WTC11 (cell line): ENCODE measurements at regions not wholly inside any gene's neighbourhood (a gene's known extent, or its start where the extent isn't known, plus 50 kb on each side); places are given as distances from the start of the nearest gene placed in this dataset.

Source experiments
- ATAC-seq: fragments of 200-7000 bp; cut with Tn5 transposase; 2 replicates; pipeline ENCODE4 v1.10.0; 2021; ENCODE audit warnings: mild to moderate bottlenecking, moderate library complexity
- CTCF ChIA-PET: fragments of 300-600 bp; sonication (Branson Sonifier 250); formaldehyde crosslinking; loops from one replicate; lab custom pipeline; 2021; ENCODE audit warnings: antibody characterized with exemption; lab: Charles Lee
- POLR2A ChIA-PET: fragments of 350-600 bp; sonication (Branson Sonifier 250); formaldehyde crosslinking; loops from one replicate; lab custom pipeline; 2021; ENCODE audit warnings: antibody characterized with exemption; lab: Charles Lee
- DNase-seq: peaks from one replicate; pipeline ENCODE4 v3.0.0; 2021; ENCODE audit warnings: low spot score
- H3K27ac Mint-ChIP-seq: 2 replicates; pipeline ENCODE4 v1.8.0; 2021; ENCODE audit warnings: mixed read lengths
- H3K27me3 Mint-ChIP-seq: 2 replicates; pipeline ENCODE4 v1.8.0; 2021; ENCODE audit warnings: low read depth, mild to moderate bottlenecking, moderate library complexity, mixed read lengths
- H3K36me3 Mint-ChIP-seq: 2 replicates; pipeline ENCODE4 v1.8.0; 2021; ENCODE audit warnings: mixed read lengths
- H3K4me1 Mint-ChIP-seq: 2 replicates; pipeline ENCODE4 v1.8.0; 2022; ENCODE audit warnings: mixed read lengths
- H3K4me3 Mint-ChIP-seq: 2 replicates; pipeline ENCODE4 v1.8.0; 2021; ENCODE audit warnings: mild to moderate bottlenecking, moderate library complexity, mixed read lengths
- H3K9me3 Mint-ChIP-seq: 2 replicates; pipeline ENCODE4 v1.8.0; 2021; ENCODE audit warnings: mixed read lengths
- ATF6 ChIP-seq: sonication (generic); formaldehyde crosslinking; IDR thresholded peaks from 2 replicates; pipeline ENCODE4 v1.8.1; 2023; ENCODE audit warnings: mild to moderate bottlenecking, missing genetic modification reagents
- CTCF ChIP-seq: fragments of 200-600 bp; IDR thresholded peaks from 2 replicates; pipeline ENCODE4 v1.8.0; 2022; ENCODE audit warnings: antibody characterized with exemption
- E2F4 ChIP-seq: sonication (generic); formaldehyde crosslinking; IDR thresholded peaks from 2 replicates; pipeline ENCODE4 v1.8.1; 2022; ENCODE audit warnings: low read depth, mild to moderate bottlenecking, moderate library complexity, missing genetic modification reagents, borderline replicate concordance
- EMX1 ChIP-seq: fragments of 250-450 bp; sonication (Bioruptor Pico); IDR thresholded peaks from 2 replicates; pipeline ENCODE4 v1.8.0; 2021; ENCODE audit warnings: mild to moderate bottlenecking
- ESRRA ChIP-seq: sonication (generic); formaldehyde crosslinking; IDR thresholded peaks from 2 replicates; pipeline ENCODE4 v1.8.1; 2022; ENCODE audit warnings: mild to moderate bottlenecking, missing genetic modification reagents, borderline replicate concordance
- ETV6 ChIP-seq: sonication (generic); formaldehyde crosslinking; IDR thresholded peaks from 2 replicates; pipeline ENCODE4 v1.8.1; 2022; ENCODE audit warnings: mild to moderate bottlenecking, missing genetic modification reagents
- FOXJ3 ChIP-seq: sonication (generic); formaldehyde crosslinking; IDR thresholded peaks from 2 replicates; pipeline ENCODE4 v1.9.0; 2021; ENCODE audit warnings: missing genetic modification reagents, mild to moderate bottlenecking, borderline replicate concordance
- FOXK1 ChIP-seq: sonication (generic); formaldehyde crosslinking; IDR thresholded peaks from 2 replicates; pipeline ENCODE4 v1.8.0; 2022; ENCODE audit warnings: mild to moderate bottlenecking, moderate library complexity, missing genetic modification reagents
- FOXP4 ChIP-seq: sonication (generic); formaldehyde crosslinking; IDR thresholded peaks from 2 replicates; pipeline ENCODE4 v1.8.0; 2022; ENCODE audit warnings: mild to moderate bottlenecking, missing genetic modification reagents
- MLX ChIP-seq: sonication (generic); formaldehyde crosslinking; IDR thresholded peaks from 2 replicates; pipeline ENCODE4 v1.8.1; 2023; ENCODE audit warnings: mild to moderate bottlenecking, missing genetic modification reagents, moderate library complexity
- MXD4 ChIP-seq: fragments of 250-450 bp; sonication (Bioruptor Pico); IDR thresholded peaks from 2 replicates; pipeline ENCODE4 v1.8.0; 2021; ENCODE audit warnings: mild to moderate bottlenecking, moderate library complexity, borderline replicate concordance
- NFE2L1 ChIP-seq: sonication (generic); formaldehyde crosslinking; IDR thresholded peaks from 2 replicates; pipeline ENCODE4 v1.8.1; 2023; ENCODE audit warnings: missing genetic modification reagents
- NR1H2 ChIP-seq: sonication (generic); formaldehyde crosslinking; IDR thresholded peaks from 2 replicates; pipeline ENCODE4 v1.9.0; 2021; ENCODE audit warnings: mild to moderate bottlenecking, moderate library complexity, missing genetic modification reagents
- NR3C1 ChIP-seq: sonication (generic); formaldehyde crosslinking; conservative IDR thresholded peaks from 2 replicates; pipeline ENCODE4 v1.8.1; 2023; ENCODE audit warnings: low read depth, mild to moderate bottlenecking, missing genetic modification reagents
- OVOL2 ChIP-seq: fragments of 250-450 bp; sonication (Bioruptor Pico); IDR thresholded peaks from 2 replicates; pipeline ENCODE4 v1.9.0; 2021; ENCODE audit warnings: mild to moderate bottlenecking, borderline replicate concordance
- PRRX2 ChIP-seq: fragments of 250-450 bp; sonication (Bioruptor Pico); IDR thresholded peaks from 2 replicates; pipeline ENCODE4 v1.8.0; 2021; ENCODE audit warnings: mild to moderate bottlenecking
- RORB ChIP-seq: fragments of 250-450 bp; sonication (Bioruptor Pico); IDR thresholded peaks from 2 replicates; pipeline ENCODE4 v1.9.0; 2021; ENCODE audit warnings: mild to moderate bottlenecking
- SMAD3 ChIP-seq: sonication (generic); formaldehyde crosslinking; IDR thresholded peaks from 2 replicates; pipeline ENCODE4 v1.8.0; 2022; ENCODE audit warnings: missing genetic modification reagents, mild to moderate bottlenecking, borderline replicate concordance
- SP1 ChIP-seq: sonication (generic); formaldehyde crosslinking; conservative IDR thresholded peaks from 2 replicates; pipeline ENCODE4 v1.8.1; 2022; ENCODE audit warnings: missing genetic modification reagents
- TEAD1 ChIP-seq: sonication (generic); formaldehyde crosslinking; IDR thresholded peaks from 2 replicates; pipeline ENCODE4 v1.8.0; 2022; ENCODE audit warnings: mild to moderate bottlenecking, missing genetic modification reagents
- ZBTB43 ChIP-seq: sonication (generic); formaldehyde crosslinking; IDR thresholded peaks from 2 replicates; pipeline ENCODE4 v1.8.1; 2023; ENCODE audit warnings: mild to moderate bottlenecking, missing genetic modification reagents
- ZMAT4 ChIP-seq: fragments of 250-450 bp; sonication (Bioruptor Pico); IDR thresholded peaks from 2 replicates; pipeline ENCODE4 v1.9.0; 2021; ENCODE audit warnings: mild to moderate bottlenecking
- ZNF396 ChIP-seq: fragments of 250-450 bp; sonication (Bioruptor Pico); IDR thresholded peaks from 2 replicates; pipeline ENCODE4 v1.8.0; 2021; ENCODE audit warnings: mild to moderate bottlenecking, moderate library complexity, borderline replicate concordance
- ZNF425 ChIP-seq: fragments of 250-450 bp; sonication (Bioruptor Pico); conservative IDR thresholded peaks from 2 replicates; pipeline ENCODE4 v1.9.0; 2021; ENCODE audit warnings: mild to moderate bottlenecking
- ZNF671 ChIP-seq: fragments of 250-450 bp; sonication (Bioruptor Pico); IDR thresholded peaks from 2 replicates; pipeline ENCODE4 v1.8.0; 2021; ENCODE audit warnings: mild to moderate bottlenecking

GRCh38 chr6:98678481-98678880 lies 155.9 kb upstream of the POU3F2 start:
- CTCF ChIA-PET: no interaction called here
- Mint-ChIP-seq H3K36me3 (peaks cover 11% of the 10 kb centered on the region), H3K9me3 (peaks cover 17% of the 10 kb centered on the region), H3K4me3 (no peak overlapping the region), H3K27ac (no peak overlapping the region), H3K4me1 (peaks cover 10% of the 10 kb centered on the region), H3K27me3 (no peaks in the 10 kb centered on the region)
- no peak for DNase-seq
- TF ChIP-seq MLX (CRISPR knock-in tag) (no peak), ZNF425 (CRISPR knock-in tag) (no peak), EMX1 (no peak), OVOL2 (CRISPR knock-in tag) (no peak), NR1H2 (CRISPR knock-in tag) (no peak), TEAD1 (CRISPR knock-in tag) (no peak), SP1 (CRISPR knock-in tag) (no peak), E2F4 (no peak), FOXJ3 (CRISPR knock-in tag) (no peak), RORB (CRISPR knock-in tag) (no peak), ETV6 (CRISPR knock-in tag) (no peak), PRRX2 (no peak), ZNF396 (no peak), MXD4 (CRISPR knock-in tag) (no peak), NR3C1 (no peak), ZNF671 (no peak), NFE2L1 (no peak), ZBTB43 (CRISPR knock-in tag) (no peak), FOXP4 (CRISPR knock-in tag) (no peak)
- POLR2A ChIA-PET: no interaction called here
- ATAC-seq: no peak

GRCh38 chr6:98686008-98686601 lies 148.3 kb upstream of the POU3F2 start:
- Mint-ChIP-seq H3K4me1 (no peaks in the 10 kb centered on the region), H3K27me3 (no peaks in the 10 kb centered on the region), H3K36me3 (no peaks in the 10 kb centered on the region), H3K4me3 (no peak overlapping the region), H3K27ac (no peak overlapping the region), H3K9me3 (no peaks in the 10 kb centered on the region)
- no peak for DNase-seq
- ATAC-seq: no peak
- ChIA-PET POLR2A (no interaction called here), CTCF (no interaction called here)
- no peak for TF ChIP-seq CTCF
- TF ChIP-seq SMAD3 (CRISPR knock-in tag): no peak
- TF ChIP-seq MLX (CRISPR knock-in tag): no peak
- TF ChIP-seq ESRRA: no peak
- TF ChIP-seq FOXK1 (CRISPR knock-in tag): no peak
- no peak for TF ChIP-seq TEAD1 (CRISPR knock-in tag)
- TF ChIP-seq ATF6 (CRISPR knock-in tag): no peak
- no peak for TF ChIP-seq ZMAT4 (CRISPR knock-in tag)
